NCI-H1930 (cell line): ENCODE measurements at regions not wholly inside any gene's neighbourhood (a gene's known extent, or its start where the extent isn't known, plus 50 kb on each side); places are given as distances from the start of the nearest gene placed in this dataset.
A peak's percentile ranks its signal among the peaks of the same experiment; 100 is the strongest.

Experiments
- DNase-seq, 2 experiments: peaks; one replicate each; lab custom pipeline; 2025; lab: John Stamatoyannopoulos, UW

DNA sequence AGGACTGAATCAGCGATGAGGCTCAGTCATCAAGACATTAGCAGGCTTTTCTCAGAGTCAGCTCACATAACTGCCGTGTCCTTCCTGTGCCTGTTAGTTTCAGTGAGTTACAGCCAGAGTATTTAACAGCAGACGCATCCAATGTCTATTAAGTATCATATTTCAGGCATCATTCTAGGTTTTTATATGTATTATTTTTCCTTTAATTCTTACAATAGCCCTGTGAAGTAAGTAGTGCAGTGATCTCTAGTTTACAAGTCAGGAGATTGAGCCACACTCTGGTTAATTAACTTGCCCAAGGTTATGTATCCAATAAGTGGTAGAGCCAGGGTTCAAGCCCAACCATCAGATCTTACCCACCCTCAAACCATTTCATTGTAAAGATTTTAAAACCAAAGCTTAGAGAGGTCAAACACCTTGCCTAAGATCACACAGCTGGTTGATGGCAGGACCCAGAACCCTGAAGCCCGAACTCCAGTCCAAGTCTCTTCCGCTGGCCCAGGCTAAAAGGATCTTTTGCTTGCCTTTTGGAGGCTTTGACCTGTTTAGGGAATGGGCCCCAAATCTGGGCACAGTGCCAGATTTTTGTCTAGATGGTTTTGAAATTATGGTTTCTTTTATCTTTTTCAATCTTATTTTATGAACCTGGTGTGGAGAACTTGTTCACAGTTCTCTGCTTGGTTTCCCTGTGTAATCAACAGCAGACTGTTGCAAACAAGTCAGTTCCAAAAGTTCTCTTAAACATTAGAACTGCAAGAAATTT lies 261.2 kb upstream of the CLINT1 start:
- no peak for DNase-seq

DNA sequence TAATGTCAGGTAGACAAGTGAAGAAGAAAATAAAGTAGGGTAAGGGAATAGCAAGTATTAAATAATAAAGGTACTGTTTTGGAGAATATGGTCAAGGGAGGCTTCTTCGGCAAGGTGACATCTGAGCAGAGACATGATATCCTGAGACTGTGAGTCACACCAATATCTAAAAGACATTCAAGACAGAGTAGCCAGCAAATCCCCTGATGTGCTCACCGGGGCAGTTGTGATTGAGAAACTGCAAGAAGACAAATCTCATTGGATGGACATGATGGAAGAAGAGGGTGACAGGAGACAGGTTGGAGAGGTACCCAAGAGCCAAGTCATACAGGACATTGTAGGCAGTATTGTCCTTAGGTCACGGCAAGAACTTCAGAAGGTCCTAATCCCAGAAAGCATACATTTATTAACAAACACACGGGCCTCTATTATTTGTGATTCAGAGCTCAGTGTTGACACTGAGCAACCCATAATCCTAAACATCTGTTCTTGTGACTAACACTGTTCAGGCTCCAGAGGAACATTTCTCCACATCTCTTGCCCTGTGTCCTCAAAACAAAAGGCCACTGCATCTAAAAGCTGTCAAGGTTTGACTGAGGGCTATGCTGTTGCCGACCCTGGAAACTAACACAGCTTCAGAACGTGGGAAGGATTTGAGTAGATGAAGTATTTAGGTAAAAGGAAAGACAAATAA lies 258.7 kb upstream of the CLINT1 start:
- no peak for DNase-seq

DNA sequence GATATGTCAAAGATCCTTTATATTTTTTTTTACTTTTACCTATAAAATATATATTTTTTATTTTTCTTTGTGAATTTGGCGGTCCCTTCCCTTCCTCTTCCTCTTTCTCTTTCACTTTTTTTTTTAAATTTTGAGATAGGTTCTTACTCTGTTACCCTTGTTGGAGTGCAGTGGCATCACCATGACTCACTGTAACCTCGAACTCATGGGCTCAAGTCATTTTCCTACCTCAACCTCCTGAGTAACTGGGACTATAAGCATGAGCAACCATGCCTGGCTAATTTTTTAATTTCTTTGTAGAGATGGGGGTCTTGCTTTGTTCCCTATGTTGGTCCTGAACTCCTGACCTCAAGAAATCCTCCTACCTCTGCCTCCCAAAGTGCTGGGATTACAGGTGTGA lies 258.0 kb upstream of the CLINT1 start:
- no peak for DNase-seq

DNA sequence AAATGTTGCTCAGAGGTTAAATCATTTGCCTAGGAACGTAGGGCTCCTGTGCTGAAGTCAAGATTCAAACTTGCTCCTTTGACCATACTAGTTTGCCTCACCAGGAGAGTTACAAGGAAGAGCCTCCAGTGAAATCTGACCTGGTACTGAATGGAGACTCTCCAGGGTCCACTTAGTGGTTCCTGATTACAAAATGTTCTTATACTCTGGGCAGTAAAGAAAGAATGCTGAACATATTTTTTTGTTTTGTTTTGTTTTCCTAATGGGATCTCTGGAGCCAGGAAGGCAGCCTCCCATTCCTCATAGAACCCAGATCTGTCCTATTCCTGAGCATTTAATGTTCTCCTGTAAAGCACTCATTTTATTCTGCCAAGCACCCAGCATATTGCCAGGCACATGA lies 256.5 kb upstream of the CLINT1 start:
- DNase-seq: no peak

DNA sequence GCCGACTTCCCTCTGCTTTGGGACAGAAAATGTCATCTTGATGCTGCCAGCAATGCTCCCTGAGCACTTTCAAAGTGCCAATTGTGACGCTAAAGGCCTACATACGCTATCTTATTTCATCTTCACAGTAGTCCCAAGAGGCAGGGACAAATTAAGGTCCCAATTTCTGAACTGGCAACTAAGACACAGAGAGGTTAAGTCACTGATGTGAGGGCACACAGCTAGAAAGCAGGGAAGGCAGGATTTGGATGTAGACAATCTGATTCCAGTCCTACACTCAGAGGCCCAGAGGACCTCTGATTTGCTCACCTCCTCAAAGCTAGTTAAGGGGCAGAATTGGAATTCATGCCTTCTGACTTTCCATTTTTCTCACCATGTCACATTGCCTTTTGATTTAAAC lies 249.2 kb upstream of the CLINT1 start:
- DNase-seq: no peak

DNA sequence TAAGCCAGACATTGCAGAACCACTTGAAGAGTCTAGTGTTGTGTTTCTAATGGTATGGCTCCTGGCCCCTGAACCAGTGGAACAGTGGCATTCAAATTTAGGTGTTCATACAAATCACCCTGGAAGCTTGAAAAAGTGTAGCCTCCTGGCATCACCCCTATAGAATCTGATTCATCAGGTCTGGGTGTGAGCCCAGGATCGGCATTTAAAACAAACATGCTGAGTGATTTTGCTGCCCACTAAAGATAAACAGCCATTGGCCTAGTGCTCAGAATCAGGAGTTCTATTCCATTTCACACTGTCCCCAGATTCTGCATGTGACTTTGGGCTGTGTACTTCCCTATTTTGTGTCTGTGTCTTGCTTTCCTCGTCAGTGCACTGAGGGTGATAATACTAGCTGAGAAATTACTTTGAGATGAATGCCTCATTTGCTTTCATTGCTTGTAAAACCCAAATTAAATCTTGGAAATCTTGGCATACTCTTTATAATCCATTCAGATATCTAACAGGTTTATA lies 241.5 kb upstream of the CLINT1 start:
- DNase-seq: no peak

DNA sequence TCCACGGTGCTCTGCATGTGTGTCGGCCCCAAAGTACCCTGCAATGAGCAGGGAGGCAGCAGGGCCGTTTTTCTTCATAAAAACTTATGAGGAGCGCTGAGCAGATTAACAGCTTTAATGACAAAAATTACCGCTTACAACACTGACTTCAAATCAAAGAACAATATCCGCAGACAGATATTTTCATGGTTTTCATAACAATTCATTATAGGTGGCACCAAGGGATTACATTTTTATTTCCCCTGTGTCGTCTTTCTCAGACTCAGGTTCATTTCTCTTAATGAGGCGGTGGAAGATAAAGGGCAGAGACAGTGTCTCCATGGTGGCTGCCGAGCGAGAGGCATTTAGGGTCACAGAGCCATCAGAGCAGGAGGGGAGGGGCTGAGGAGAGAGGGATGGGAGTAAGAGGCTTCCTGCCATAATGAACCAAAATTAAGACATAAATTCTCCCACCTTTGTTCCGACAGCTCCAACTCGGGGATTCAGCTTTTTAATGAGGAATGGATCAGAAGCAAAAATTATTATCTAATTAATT lies 240.7 kb upstream of the CLINT1 start:
- DNase-seq: no peak

DNA sequence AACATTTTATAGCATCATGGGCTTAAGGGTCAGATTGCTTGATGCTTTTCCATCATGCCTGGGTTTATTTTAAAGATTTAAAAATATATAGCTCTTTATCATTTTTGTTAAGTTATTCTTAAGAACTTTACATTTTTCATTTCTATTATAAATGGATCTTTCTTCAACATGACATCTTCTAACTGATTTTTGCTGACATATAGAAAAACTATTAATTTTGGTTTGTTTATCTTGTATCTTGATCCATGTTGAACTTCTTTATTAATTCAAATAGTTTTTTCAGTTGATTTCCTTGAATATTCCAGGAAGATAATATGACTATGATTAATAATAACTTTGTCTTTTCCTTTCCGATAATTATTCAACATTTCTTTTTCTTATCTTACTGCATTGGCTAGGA lies 237.9 kb upstream of the CLINT1 start:
- no peak for DNase-seq

DNA sequence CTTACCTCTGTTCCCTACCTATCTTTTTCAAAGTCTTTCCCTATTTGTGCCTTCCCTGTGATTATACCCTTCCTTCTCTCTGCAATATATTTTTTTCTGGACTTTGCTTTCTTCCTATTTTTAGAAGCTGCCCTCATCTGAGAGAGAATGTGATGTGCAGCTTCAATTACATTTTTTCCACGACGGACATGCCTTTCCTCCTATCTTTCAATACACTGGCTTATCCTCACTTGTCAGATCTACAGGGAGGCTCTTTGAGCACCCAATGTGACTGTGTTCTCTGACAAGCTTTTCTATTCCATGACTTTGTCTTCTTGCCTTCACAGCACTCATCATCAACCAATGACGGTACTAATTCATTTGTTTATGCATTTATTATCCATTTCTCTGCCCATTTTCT lies 227.9 kb upstream of the CLINT1 start:
- no peak for DNase-seq

DNA sequence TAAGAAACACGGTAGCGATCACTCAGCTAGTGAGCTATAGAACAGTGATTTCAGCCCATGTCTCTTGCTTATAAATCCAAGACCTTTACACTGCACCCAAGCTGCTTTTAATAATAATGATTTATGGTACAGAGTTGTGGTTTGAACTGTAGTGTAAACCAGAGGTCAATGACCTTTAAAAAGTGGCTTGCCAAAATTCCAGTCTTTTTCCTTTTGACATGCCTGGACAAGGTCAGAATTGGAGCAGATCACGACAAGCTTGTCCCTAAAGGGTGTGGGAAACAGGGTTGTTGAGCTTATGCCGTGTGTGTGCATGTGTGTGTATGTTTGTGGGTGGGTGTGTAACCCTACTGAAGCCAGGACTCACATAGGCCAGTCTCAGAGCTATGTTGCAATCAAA lies 225.3 kb upstream of the CLINT1 start:
- DNase-seq: no peak

DNA sequence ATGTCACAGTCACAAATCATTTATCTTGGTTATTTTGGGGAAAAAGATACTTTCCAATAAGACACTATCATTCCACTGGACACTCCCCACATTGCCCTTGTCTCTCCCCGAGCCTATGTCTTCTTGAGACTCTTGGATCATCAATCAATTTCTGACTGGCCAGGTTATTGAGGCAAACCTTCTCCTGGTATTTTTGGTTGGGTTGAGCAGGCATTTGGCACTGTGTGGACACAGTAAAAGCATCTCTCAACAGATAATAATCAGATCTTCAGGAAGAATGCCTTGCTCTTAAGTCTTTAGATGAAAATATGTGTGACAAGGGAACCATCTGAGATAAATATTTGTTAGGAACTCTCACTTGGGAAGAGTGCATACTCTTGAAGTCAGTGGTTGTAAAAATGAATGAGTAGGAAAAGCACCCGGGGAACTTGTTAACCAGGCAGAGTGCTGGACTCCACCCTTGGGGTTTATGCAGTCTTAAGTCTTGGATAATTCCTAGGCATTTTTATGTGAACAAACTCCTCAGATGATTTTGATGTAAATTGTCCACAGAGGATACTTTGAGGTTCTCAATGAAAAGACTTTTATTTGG lies 223.8 kb upstream of the CLINT1 start:
- no peak for DNase-seq

DNA sequence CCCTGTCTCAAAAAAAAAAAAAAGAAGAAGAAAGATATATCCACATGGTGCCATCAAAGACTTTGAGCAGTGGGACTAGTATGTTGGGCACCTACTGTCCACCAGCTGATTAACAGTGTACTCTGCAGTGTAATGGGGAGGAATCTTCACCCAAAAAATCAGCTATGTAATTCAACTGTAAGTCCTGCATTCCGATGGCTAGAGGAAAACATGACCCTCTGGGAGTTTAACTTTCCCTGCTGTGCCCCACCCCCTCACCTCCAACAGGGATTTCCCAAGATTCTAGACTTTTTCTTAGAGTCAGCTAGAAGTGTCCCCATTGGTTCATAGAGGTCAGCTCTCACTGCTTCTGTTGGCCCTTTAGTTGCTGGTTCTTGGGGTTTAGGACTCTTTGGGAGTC lies 221.2 kb upstream of the CLINT1 start:
- DNase-seq: no peak

DNA sequence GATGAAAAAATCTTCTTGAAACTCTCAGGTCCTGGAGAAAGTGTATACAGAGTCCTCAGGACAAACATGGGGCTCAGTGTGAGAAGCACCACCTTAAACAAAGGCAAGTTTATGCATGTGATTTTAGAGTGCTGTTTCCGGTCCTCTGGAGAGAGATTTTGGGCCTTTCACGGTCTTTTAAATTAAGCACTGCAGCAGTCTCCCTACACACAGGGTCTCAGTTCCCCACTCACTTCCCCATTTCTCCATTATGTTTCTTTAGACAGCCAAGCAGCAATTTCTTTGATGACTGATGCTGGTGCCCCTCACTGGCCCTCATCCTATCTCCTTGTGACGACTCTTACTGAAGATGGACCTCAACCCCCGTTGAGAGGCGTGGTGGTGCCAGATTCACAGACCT lies 220.2 kb upstream of the CLINT1 start:
- no peak for DNase-seq

DNA sequence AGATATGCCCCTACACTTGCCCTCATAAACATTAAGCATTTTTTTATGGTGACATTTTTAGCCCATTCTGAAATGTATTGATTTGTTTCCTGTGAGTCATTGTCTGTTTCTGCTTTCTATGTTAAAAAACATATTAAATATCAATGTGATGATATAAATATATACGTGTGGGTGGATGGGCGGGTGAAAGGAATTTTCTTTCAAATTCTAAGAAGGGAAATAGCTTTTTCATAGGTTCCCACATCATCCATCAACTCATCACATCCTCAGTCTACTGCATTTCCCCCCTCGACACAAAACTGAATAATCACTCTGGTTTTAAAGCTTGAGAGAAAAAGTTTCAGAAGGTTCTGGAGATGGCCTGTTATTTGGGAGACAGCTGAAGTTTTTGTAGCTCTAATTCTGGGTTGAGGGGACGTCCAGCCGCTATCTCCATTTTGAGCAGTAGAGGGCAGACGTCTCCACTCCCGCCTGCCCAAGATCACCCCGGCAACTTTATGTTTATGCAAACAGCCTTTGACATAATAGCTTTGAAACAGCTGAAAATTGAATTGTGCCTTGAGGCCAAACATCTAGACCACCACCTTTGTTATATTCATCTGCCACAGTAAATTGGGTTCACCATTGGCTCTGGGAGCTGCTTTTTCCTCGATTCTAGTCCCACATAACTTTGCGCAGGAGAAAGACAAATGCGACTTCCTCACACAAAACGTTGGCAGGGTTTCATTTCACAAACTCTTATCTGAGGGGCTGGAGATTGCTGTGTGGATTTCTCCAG lies 216.2 kb upstream of the CLINT1 start:
- DNase-seq: peak; percentile 11 to 12

DNA sequence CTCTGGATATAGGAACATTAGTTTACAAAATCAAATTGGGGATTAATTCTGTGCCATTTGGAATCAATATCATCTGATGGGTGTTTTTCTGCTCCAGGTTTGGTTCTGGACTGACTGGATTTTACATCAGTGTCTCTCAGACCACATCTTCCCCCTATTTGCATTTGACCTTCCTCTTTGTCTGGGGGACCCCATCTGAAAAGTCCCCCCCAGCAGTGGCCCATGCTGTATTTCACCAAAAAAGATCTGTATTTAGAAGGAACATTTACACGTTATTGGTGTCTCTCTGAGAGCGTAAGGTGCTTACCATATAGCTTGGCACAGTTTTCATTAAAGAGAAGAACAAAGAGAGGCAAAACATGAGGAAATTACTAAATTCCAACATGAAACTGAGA lies 215.6 kb upstream of the CLINT1 start:
- DNase-seq: no peak

DNA sequence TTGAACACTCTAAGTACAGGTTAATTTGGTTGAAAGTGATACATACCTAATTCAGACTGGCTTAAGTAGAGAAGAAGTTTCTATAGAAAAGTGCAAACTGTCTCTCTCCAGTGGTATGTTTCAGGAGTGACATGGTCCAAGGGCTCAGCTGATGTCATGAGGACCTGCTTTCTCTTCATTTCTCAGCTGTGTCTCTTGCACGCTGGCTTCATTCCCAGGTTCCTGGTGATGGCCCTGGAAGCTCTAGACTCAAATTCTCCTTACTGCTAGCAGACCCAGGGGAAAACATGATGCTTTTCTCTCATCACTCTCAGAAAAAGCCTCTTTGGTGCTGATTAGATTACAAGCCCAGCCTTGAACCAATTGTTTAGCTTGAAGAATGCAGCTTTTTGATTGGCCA lies 211.9 kb upstream of the CLINT1 start:
- no peak for DNase-seq

DNA sequence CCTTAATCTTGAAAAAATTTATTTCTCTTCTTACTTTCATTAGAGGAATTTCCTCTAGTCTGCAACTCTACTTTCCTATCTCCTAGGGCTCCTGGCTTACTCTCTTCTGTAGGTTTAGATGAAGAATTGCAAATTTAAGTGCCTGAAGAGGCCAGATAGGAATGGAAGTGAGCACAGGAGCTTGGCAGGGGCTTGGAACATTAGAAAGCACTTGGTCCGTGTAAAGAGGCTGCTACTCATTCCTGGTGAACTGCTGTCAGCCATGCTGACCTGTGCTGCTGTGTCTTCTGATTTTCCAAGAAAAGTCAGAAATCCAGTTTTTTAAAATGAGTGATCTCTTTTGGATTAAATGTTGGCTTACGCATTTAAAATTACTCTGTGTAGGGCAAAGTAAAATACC lies 210.9 kb upstream of the CLINT1 start:
- DNase-seq: no peak

DNA sequence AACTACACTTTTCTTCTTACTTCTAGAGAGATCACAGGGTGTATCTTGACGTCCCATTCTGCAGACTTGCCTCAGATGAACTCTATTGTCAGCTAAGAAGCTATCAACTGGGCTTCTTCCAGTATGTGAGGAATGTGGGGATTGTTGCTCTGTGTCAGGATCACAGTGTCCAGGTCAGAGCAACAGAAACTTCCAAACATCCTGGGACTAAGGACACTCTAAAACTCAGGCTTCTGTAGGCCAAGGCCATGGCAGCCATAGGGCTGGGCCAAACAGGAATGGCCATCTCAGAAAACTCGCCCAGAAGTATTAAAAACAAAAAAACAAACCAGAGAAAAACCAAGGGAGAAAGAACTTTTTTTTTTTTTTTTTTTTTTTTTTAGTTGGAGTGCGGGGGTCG lies 210.0 kb upstream of the CLINT1 start:
- no peak for DNase-seq

DNA sequence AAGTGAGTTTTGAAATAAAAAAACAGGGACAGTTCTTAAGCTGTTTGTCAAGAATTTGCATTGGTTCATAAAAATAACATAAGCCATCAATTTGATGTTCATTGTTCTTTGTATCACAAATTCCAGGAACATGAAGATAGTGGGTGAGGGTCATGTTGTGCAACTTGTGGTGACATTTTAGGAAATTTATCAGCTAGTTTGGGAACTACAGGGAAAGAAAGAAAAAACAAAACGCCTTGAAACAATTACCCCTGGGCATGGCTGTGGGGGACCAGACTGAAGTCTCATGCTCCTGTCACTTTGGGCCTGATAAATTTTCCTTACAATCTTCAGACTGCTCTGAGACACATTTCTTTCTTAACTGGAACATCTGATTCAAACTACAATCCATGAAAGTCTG lies 207.1 kb upstream of the CLINT1 start:
- no peak for DNase-seq

DNA sequence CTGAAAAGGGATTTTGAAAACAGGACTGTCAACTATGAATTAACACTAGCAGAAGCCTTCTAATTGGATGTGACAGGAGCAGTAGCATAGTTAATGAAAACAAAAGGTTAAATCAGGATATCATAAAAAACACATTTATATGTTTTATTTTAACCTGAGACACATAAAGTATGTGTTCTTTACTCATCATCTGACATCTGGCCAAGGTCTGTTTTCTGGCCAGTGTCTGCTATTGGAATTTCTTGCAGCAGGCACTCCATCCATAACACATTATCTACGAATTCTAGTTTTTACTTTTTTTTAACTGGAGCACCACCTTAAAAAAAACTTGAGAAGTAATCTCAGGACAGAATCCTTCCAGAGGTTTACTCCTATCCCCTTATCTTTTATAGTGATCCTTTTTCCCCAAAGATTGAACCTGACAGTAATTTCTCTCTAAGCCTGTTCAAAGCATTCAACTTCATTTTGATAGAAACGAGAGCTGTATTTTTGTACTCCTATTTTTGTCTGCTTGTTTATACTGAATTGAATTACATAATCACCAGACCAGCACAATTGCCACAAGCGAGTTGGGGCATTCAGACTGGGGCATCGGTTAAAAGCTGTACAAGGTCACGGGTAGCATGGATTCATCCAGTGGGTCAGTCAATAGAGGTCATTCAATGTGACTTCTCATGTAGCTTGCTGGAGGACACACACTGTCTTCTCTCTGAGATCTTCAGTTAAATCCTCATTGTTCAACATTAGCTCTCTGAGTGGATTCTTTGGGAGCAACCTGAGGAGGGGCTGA lies 205.6 kb upstream of the CLINT1 start:
- no peak for DNase-seq

DNA sequence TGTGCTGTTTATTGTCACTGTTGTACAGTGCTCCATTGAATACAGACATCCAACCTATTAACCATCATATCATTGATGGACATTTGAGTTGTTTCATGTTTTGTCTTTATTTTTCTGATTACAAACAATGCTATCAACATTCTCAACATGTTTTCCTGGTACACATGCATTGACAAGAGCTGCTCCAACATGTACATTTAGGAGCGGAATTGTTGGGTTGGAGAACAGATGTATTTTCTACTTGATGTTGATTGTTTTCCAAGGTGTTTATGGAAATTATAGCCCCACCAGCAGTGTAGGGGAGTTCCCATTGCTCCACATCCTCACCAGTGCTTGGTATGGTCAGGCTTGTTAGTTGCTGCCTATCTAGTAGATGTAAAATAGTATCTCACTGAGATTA lies 204.1 kb upstream of the CLINT1 start:
- no peak for DNase-seq
